LNCaP clone FGC (cell line): ENCODE measurements at regions not wholly inside any gene's neighbourhood (a gene's known extent, or its start where the extent isn't known, plus 50 kb on each side); places are given as distances from the start of the nearest gene placed in this dataset.

Experiments used
- DNase-seq: peaks from one replicate; pipeline ENCODE4 v3.0.0-alpha.2; 2011; ENCODE audit warnings: low read depth
- H3K4me3 ChIP-seq: 2 replicates; pipeline ENCODE4 v1.5.1; 2011; ENCODE audit warnings: mild to moderate bottlenecking, low read depth, low read length, control low read depth
- TF ChIP-seq, protein P1 (sequence below): IDR thresholded peaks from 2 replicates; pipeline ENCODE4 v1.5.1; 2012; ENCODE audit warnings: mild to moderate bottlenecking; ENCODE audit not compliant: control insufficient read depth, insufficient read depth; ENCODE audit errors: extremely low read depth

- DNase-seq = peak; percentile 28
- H3K4me3 ChIP-seq = no peak overlapping the region
- TF ChIP-seq, protein P1, sequence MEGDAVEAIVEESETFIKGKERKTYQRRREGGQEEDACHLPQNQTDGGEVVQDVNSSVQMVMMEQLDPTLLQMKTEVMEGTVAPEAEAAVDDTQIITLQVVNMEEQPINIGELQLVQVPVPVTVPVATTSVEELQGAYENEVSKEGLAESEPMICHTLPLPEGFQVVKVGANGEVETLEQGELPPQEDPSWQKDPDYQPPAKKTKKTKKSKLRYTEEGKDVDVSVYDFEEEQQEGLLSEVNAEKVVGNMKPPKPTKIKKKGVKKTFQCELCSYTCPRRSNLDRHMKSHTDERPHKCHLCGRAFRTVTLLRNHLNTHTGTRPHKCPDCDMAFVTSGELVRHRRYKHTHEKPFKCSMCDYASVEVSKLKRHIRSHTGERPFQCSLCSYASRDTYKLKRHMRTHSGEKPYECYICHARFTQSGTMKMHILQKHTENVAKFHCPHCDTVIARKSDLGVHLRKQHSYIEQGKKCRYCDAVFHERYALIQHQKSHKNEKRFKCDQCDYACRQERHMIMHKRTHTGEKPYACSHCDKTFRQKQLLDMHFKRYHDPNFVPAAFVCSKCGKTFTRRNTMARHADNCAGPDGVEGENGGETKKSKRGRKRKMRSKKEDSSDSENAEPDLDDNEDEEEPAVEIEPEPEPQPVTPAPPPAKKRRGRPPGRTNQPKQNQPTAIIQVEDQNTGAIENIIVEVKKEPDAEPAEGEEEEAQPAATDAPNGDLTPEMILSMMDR = no peak
Observed at GRCh38 chr6:158910484-158911440, 89.2 kb downstream of the RSPH3 start.

- TF ChIP-seq, protein P1 = no peak
- H3K4me3 ChIP-seq = no peak overlapping the region
Observed at GRCh38 chr6:158909938-158910337, 90.1 kb downstream of the RSPH3 start.

GRCh38 chr6:158908606-158909005, 89.4 kb upstream of the EZR start:
- no peak overlapping the region for H3K4me3 ChIP-seq
- TF ChIP-seq, protein P1 = no peak
- DNase-seq = no peak

More at GRCh38 chr6:158909938-158910337, 90.1 kb downstream of the RSPH3 start:
- no peak for DNase-seq

GRCh38 chr6:158907931-158908330, 88.8 kb upstream of the EZR start:
- H3K4me3 ChIP-seq = no peak overlapping the region
- TF ChIP-seq, protein P1 = no peak
- DNase-seq = no peak

DNA sequence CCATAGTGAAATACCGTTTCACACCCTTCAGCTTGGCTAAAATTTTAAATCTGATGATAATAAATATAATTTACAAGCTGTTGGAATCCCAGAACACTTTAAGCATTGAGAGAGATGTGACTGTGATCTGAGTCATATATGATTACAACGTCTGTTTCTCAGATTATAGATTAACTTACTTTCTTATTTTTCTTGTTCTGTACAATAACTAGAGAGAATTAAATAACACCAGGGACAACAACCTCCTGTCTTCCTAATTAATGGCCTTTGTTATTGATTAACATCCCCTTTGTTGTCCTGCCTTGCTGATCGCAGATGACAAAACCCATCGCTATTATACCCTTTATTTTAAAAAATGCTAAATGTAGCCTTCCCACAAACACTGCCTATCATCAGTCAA, 87.8 kb upstream of the EZR start:
- DNase-seq = no peak
- TF ChIP-seq, protein P1 = no peak
- no peak overlapping the region for H3K4me3 ChIP-seq

DNA sequence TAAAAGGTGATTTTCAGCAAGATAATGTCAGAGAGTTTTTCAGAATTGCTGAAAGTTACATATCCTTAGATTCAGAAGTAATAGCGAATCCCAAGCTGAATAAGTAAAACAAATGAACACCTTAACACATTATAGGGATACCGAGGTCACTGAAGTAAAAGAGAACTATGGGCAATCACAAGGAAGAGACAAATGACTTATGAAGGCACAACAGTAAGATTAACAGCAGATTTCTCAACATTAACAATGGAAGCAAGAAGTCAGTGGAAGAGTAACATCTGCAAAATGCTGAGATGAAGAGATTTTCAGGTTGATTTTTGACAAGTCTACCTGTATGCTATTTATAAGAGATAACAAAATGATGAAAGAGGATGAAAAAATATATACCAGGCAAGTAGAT, 86.1 kb upstream of the EZR start:
- TF ChIP-seq, protein P1 = no peak
- DNase-seq = no peak
- no peak overlapping the region for H3K4me3 ChIP-seq
